K562 (cell line): ENCODE measurements at regions not wholly inside any gene's neighbourhood (a gene's known extent, or its start where the extent isn't known, plus 50 kb on each side); places are given as distances from the start of the nearest gene placed in this dataset.

ENCODE experiments used
- BDP1 ChIP-seq: IDR thresholded peaks from 3 replicates; pipeline ENCODE4 v1.6.1; 2011; ENCODE audit not compliant: insufficient read length, insufficient read depth
- PTRF ChIP-seq: fragments of 450-650 bp; IDR thresholded peaks from 2 replicates; pipeline ENCODE4 v1.6.1; 2016; ENCODE audit warnings: mild to moderate bottlenecking, missing genetic modification characterization, missing compliant biosample characterization
- TARDBP ChIP-seq: fragments of 450-650 bp; IDR thresholded peaks from 2 replicates; pipeline ENCODE4 v1.6.1; 2016
- ZNF121 ChIP-seq: sonication (generic); formaldehyde crosslinking; conservative IDR thresholded peaks from 2 replicates; pipeline ENCODE4 v1.8.0; 2022; ENCODE audit warnings: missing genetic modification reagents
- ZNF41 ChIP-seq: fragments of 250-450 bp; sonication (Bioruptor Pico); conservative IDR thresholded peaks from 2 replicates; pipeline ENCODE4 v1.4.0; 2020; ENCODE audit warnings: mild to moderate bottlenecking

GRCh38 chr5:118060833-118061232 lies 927.5 kb downstream of the DTWD2 start:
- TF ChIP-seq BDP1: no peak
- no peak for TF ChIP-seq ZNF121
- TF ChIP-seq ZNF41 (CRISPR knock-in tag): no peak
- TF ChIP-seq PTRF: no peak
- no peak for TF ChIP-seq TARDBP
